Cardiac muscle cell (in vitro differentiated cells and primary cell): ENCODE measurements at regions not wholly inside any gene's neighbourhood (a gene's known extent, or its start where the extent isn't known, plus 50 kb on each side); places are given as distances from the start of the nearest gene placed in this dataset.

Source experiments
- DNase-seq, 2 donors: peaks; one replicate each; pipeline versions ENCODE4 v3.0.0 to v3.0.0-alpha.2; 2010 to 2017; ENCODE audit warnings: low read depth in 1 of 2, low spot score in 1 of 2
- H3K27ac ChIP-seq: fragments of 200-600 bp; sonication (generic); 2 replicates; pipeline ENCODE4 v1.5.1; 2016
- H3K27me3 ChIP-seq: fragments of 200-600 bp; sonication (generic); 2 replicates; pipeline ENCODE4 v1.6.0; 2016; ENCODE audit warnings: control low read depth
- H3K36me3 ChIP-seq: fragments of 200-600 bp; sonication (generic); 2 replicates; pipeline ENCODE4 v1.5.1; 2016; ENCODE audit warnings: control low read depth
- H3K4me1 ChIP-seq: fragments of 200-600 bp; sonication (generic); 2 replicates; pipeline ENCODE4 v1.8.1; 2017; ENCODE audit warnings: low read depth, mild to moderate bottlenecking, mixed run types
- H3K4me3 ChIP-seq: fragments of 200-600 bp; sonication (generic); 2 replicates; pipeline ENCODE4 v1.5.1; 2016; ENCODE audit warnings: mild to moderate bottlenecking
- H3K9me3 ChIP-seq: fragments of 200-600 bp; sonication (generic); 2 replicates; pipeline ENCODE4 v1.5.1; 2017; ENCODE audit warnings: low read depth, mild to moderate bottlenecking, control low read depth
- CTCF ChIP-seq: IDR thresholded peaks from 2 replicates; pipeline ENCODE4 v1.5.1; 2012; ENCODE audit warnings: low read depth, mild to moderate bottlenecking, low read length

GRCh38 chr5:176167800-176168199 lies 70.4 kb upstream of the SIMC1 start:
- H3K4me1 ChIP-seq, result no peaks in the 10 kb centered on the region
- H3K4me3 ChIP-seq, result no peak overlapping the region
- no peaks in the 10 kb centered on the region for H3K9me3 ChIP-seq
- TF ChIP-seq CTCF, result no peak
- no peaks in the 10 kb centered on the region for H3K27me3 ChIP-seq
- no peak overlapping the region for H3K27ac ChIP-seq
- peak in 1 of 2 donors; percentile 19 for DNase-seq
- H3K36me3 ChIP-seq, result no peaks in the 10 kb centered on the region

GRCh38 chr5:176169393-176170063 lies 68.7 kb upstream of the SIMC1 start:
- no peak overlapping the region for H3K27ac ChIP-seq
- no peaks in the 10 kb centered on the region for H3K27me3 ChIP-seq
- no peak overlapping the region for H3K4me3 ChIP-seq
- no peaks in the 10 kb centered on the region for H3K36me3 ChIP-seq
- H3K4me1 ChIP-seq, result no peaks in the 10 kb centered on the region
- no peaks in the 10 kb centered on the region for H3K9me3 ChIP-seq
- no peak for DNase-seq
- no peak for TF ChIP-seq CTCF

GRCh38 chr5:176170084-176170483 lies 68.1 kb upstream of the SIMC1 start:
- no peaks in the 10 kb centered on the region for H3K36me3 ChIP-seq
- H3K27ac ChIP-seq, result no peak overlapping the region
- no peaks in the 10 kb centered on the region for H3K27me3 ChIP-seq
- H3K4me1 ChIP-seq, result no peaks in the 10 kb centered on the region
- no peak for TF ChIP-seq CTCF
- no peak for DNase-seq
- H3K9me3 ChIP-seq, result no peaks in the 10 kb centered on the region
- H3K4me3 ChIP-seq, result no peak overlapping the region

- no peak for TF ChIP-seq CTCF
- Histone ChIP-seq H3K4me3 (no peak overlapping the region), H3K36me3 (no peaks in the 10 kb centered on the region), H3K4me1 (no peaks in the 10 kb centered on the region), H3K27me3 (no peaks in the 10 kb centered on the region), H3K27ac (no peak overlapping the region), H3K9me3 (no peaks in the 10 kb centered on the region)
- DNase-seq, result no peak
Observed at GRCh38 chr5:176171171-176171760, 67.0 kb upstream of the SIMC1 start.

- Histone ChIP-seq H3K27me3 (no peaks in the 10 kb centered on the region), H3K27ac (no peak overlapping the region), H3K4me3 (no peak overlapping the region), H3K4me1 (no peaks in the 10 kb centered on the region), H3K9me3 (no peaks in the 10 kb centered on the region), H3K36me3 (no peaks in the 10 kb centered on the region)
- no peak for TF ChIP-seq CTCF
- no peak for DNase-seq
Observed at GRCh38 chr5:176172246-176172645, 66.0 kb upstream of the SIMC1 start.
